ENCODE measurements at regions not wholly inside any gene's neighbourhood (a gene's known extent, or its start where the extent isn't known, plus 50 kb on each side); places are given as distances from the start of the nearest gene placed in this dataset.

GRCh38 chr2:238745997-238746396 lies 101.9 kb upstream of the TWIST2 start:
- Histone ChIP-seq H3K4me3 (ENCODE audit: low read depth in 1 of 3, low read length in 3 of 3) (no peak overlapping the region), H3K9me3 (ENCODE audit: control insufficient read depth in 4 of 4, low read length in 3 of 4) (peaks cover 0 to 9% (median 4%) of the 10 kb centered on the region in 4 donors), H3K36me3 (ENCODE audit: control insufficient read depth in 4 of 4, insufficient read depth in 3 of 4, low read depth in 1 of 4, low read length in 3 of 4) (no peaks in the 10 kb centered on the region), H3K27me3 (ENCODE audit: control insufficient read depth in 4 of 4, insufficient read depth in 4 of 4, low read length in 3 of 4) (no peaks in the 10 kb centered on the region), H3K9ac (ENCODE audit: low read depth in 1 of 2, low read length in 2 of 2) (no peak overlapping the region), H3K27ac (ENCODE audit: low read depth in 1 of 2, low read length in 2 of 2) (no peak overlapping the region), H3K4me1 (ENCODE audit: control insufficient read depth in 4 of 4, insufficient read depth in 4 of 4, low read length in 3 of 4) (no peaks in the 10 kb centered on the region)
- WGBS = 71% methylated on average over 5 of the region's 5 CpGs
- TF ChIP-seq, protein P1, sequence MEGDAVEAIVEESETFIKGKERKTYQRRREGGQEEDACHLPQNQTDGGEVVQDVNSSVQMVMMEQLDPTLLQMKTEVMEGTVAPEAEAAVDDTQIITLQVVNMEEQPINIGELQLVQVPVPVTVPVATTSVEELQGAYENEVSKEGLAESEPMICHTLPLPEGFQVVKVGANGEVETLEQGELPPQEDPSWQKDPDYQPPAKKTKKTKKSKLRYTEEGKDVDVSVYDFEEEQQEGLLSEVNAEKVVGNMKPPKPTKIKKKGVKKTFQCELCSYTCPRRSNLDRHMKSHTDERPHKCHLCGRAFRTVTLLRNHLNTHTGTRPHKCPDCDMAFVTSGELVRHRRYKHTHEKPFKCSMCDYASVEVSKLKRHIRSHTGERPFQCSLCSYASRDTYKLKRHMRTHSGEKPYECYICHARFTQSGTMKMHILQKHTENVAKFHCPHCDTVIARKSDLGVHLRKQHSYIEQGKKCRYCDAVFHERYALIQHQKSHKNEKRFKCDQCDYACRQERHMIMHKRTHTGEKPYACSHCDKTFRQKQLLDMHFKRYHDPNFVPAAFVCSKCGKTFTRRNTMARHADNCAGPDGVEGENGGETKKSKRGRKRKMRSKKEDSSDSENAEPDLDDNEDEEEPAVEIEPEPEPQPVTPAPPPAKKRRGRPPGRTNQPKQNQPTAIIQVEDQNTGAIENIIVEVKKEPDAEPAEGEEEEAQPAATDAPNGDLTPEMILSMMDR (IDR thresholded peaks at IDR 0.05; ENCODE audit: low read depth, low read length, missing input control) = no peak
- no peak for TF ChIP-seq FOXA1 (IDR thresholded peaks at IDR 0.05)
- TF ChIP-seq HNF4G (IDR thresholded peaks at IDR 0.05) = no peak
- DNase-seq (ENCODE audit: low spot score) = no peak

DNA sequence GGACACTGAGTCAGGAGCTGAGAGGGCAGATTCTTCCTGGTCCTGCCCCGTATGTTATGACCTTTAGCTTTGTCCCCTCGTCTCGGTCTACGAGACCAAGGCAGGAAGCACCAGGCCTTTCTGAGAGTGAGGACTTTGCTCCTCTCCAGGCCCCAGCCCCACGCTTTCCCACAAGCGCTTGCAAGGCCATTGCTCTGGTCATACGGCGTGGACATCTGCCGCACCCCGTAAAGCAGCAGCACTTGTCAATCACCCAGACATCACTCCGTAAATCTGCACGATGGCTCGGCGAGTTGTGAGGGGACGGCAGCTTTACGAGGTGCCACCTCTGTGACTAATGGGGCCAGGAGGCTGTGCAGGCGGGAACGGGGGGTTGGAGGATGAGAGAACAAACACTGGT lies 100.8 kb upstream of the TWIST2 start:
- Histone ChIP-seq H3K36me3 (ENCODE audit: control insufficient read depth in 4 of 4, insufficient read depth in 3 of 4, low read depth in 1 of 4, low read length in 3 of 4) (no peaks in the 10 kb centered on the region), H3K4me3 (ENCODE audit: low read depth in 1 of 3, low read length in 3 of 3) (no peak overlapping the region), H3K27me3 (ENCODE audit: control insufficient read depth in 4 of 4, insufficient read depth in 4 of 4, low read length in 3 of 4) (no peaks in the 10 kb centered on the region), H3K9me3 (ENCODE audit: control insufficient read depth in 4 of 4, low read length in 3 of 4) (peaks cover 0 to 9% (median 4%) of the 10 kb centered on the region in 4 donors), H3K27ac (ENCODE audit: low read depth in 1 of 2, low read length in 2 of 2) (no peak overlapping the region), H3K9ac (ENCODE audit: low read depth in 1 of 2, low read length in 2 of 2) (no peak overlapping the region), H3K4me1 (ENCODE audit: control insufficient read depth in 4 of 4, insufficient read depth in 4 of 4, low read length in 3 of 4) (no peaks in the 10 kb centered on the region)
- DNase-seq (ENCODE audit: low spot score) = no peak
- no peak for TF ChIP-seq FOXA2 (IDR thresholded peaks at IDR 0.05)
- no peak for TF ChIP-seq FOXA1 (IDR thresholded peaks at IDR 0.05)
- TF ChIP-seq, protein P1 (IDR thresholded peaks at IDR 0.05; ENCODE audit: low read depth, low read length, missing input control) = no peak
- TF ChIP-seq SP1 (IDR thresholded peaks at IDR 0.05) = no peak
- no peak for TF ChIP-seq MAX (IDR thresholded peaks at IDR 0.05)
- no peak for TF ChIP-seq EGR1 (IDR thresholded peaks at IDR 0.05; ENCODE audit: low read depth in 2 of 2)
- no peak for TF ChIP-seq GABPA (IDR thresholded peaks at IDR 0.05 in 1 of 2, conservative IDR thresholded peaks at IDR 0.05 in 1 of 2)
- no peak for TF ChIP-seq HNF4A (conservative IDR thresholded peaks at IDR 0.05)
- TF ChIP-seq ATF3 (IDR thresholded peaks at IDR 0.05) = no peak
- TF ChIP-seq HNF4G (IDR thresholded peaks at IDR 0.05) = no peak
- TF ChIP-seq ZBTB33 (IDR thresholded peaks at IDR 0.05) = no peak
- TF ChIP-seq REST (IDR thresholded peaks at IDR 0.05) = no peak
- no peak for TF ChIP-seq RXRA (IDR thresholded peaks at IDR 0.05)
- WGBS = 86% methylated on average over 18 of the region's 18 CpGs
